HG03432 (cell line): ENCODE measurements at regions not wholly inside any gene's neighbourhood (a gene's known extent, or its start where the extent isn't known, plus 50 kb on each side); places are given as distances from the start of the nearest gene placed in this dataset.

Experiments
- ATAC-seq: cut with Tn5 transposase; IDR thresholded peaks from one replicate; pipeline ENCODE4 v1.9.1; 2021; ENCODE audit warnings: mild to moderate bottlenecking, moderate library complexity; ENCODE audit not compliant: unreplicated experiment

DNA sequence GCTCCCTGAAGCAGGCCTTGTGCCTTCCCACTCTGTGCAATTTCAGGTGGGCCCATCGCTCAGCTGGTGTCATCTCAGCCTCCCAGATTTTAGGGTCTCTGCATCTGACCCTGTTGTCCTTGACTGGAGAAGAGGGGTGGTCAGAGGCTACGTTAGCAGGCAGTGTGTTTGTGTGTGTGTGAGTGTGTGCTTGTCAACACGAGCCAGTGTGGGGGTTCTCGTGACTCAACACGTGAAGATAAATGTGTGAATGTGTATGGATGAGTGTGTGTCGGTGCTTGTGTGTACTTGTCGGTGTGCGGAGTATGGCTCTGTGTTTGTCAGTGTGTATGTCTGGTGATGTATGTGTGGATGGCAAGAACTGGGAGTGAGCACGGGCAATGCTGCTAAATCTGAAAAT lies 142.6 kb upstream of the KLF4 start:
- ATAC-seq, result no peak

DNA sequence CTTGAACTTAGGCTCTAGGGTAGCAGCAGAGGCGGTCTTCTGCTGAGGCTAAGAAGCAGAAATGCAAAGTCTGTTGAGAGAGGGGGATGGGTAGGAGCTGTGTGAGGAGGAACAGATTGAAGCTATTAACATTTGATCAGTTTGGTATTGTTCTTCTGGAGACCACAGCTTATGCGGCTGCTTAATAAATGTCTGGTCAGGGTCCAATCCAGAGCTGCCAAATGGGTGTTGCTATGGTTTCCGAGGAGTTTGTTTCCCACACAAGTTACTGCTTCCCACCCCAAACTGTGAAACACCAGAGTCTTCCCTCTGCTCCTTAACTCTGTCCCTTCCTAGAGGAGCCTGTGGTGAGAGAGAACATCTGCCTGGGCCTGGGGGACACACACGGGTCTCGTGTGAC lies 142.2 kb upstream of the KLF4 start:
- no peak for ATAC-seq

DNA sequence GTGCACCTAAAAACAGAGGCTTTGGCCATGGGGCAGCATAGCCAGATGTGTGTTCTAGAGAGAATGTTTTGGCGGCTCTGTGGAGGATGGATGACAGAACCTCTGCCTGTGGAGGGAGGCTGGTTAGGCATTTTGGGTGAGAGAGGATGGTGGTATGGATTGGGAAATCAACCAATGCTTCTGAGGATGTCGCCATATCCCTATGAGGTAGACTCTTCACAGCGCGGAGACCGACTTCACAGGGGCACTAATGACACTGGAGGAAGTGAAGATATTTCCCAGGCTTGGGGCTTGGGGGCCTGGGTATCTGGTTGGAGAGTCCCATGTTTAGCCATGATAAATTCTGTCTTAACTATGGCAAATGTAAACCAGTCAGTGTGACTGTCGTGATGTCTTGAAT lies 140.6 kb upstream of the KLF4 start:
- no peak for ATAC-seq

DNA sequence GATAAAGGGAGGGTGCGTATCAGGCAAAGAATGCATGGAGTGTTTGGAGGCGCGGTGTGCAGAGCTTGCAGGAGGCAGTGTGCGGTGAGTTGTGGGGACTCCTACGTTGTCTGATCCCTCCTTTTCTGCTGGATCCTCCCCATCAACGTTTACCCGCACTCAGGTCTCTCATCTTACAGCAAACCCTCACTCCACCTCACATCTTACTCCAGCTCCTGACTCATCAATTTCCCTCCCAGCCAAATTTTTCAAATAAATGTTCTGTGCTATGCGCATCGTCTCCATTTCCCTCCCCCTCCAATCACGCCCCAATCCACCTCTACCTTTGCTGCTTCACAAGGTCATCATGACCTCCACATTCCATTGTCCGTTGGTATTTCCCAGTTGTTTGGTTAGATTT lies 138.9 kb upstream of the KLF4 start:
- ATAC-seq, result no peak

DNA sequence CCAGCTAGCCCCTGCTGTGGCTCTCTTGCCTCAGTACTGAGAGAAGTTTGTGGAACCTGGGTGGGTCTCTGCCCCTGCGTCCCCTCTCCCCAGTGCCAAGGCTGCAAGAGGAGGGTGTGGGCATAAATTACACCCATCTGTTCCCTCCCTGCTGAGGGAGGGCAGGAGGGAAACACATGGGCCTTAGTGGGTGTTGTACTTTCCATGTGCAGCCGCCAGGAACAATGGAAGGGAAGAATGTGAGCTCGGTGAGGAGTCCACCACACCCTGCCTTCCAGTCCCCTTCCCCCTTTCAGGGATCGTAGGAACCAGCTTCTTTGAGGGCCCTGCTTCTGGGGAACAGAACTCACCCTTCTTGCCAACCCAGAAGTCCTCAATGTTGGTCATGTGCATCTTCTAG lies 138.2 kb upstream of the KLF4 start:
- ATAC-seq, result no peak

DNA sequence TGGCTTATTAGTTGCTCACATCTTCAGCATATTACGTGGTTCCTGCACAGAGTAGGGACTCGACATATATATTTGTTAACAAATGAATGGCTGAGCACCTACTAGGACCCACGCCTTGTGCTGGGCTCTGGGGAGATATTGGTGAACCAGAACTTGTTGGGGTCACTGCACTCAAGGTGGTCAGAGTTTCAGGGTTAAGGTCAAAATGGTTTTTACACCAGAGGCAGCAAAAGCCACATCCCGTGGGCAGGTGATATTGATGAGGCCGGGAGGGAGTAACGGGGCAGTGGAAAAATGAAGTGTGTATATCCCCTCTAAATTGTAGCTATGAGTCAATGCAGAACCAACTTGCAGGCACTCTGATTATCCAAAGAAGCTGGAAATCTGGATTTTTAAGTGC lies 136.5 kb upstream of the KLF4 start:
- ATAC-seq, result no peak

DNA sequence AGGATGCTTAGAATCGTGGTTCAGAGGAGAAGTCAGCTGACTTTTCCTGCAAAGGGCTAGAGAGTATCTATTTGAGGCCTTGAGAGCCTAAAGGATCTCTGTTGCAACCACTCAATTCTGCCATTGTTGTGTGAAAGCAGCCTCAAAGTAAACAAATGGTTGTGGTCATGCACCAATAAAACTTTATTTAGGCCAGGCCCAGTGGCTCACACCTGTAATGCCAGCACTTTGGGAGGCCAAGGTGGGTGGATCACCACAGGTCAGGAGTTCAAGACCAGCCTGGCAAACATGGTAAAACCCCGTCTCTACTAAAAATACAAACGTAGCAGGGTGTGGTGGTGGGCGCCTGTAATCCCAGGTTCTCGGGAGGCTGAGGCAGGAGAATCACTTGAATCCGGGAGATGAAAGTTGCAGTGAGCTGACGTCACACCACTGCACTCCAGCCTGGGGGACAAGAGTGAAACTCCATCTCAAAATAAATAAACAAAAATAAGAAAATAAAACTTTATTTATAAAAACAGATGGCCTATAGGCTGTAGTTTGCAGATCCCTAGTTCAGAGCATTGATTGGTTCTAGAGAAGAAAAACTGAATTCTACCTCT lies 135.9 kb upstream of the KLF4 start:
- ATAC-seq, result no peak

DNA sequence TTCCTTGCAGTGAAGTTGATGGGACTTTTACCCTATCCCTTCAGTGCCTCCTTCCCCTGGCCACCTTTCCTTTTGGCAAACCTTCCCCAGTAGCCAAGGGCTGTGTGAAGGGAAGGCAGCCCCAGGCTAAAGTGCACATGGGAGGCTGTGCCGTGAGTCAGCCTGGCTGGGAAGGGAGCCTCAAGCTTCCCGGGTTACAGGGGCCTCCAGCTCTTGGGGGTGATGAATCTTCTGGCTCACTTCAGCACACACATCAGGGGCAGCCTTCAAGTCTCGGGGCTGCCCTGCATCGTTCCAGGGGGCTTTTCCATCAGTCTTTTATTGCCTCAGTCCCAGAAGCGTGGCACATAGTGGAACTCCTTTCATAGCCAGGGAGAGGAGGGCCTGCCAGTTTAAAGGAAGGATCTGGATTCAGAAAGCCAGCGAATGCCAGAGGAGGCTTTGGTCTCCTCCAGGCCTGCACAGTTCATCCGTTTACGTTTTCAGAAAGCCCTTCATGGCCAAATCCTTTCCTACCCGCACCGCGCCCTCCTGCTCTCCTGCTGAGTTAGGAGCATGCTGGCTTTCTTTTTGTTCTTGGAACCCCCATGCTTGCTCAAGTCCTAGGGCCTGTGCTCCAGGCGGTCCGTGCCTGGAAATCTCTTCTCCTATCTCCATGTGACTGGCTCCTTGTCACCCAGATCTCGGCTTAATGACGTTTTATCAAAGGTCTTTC lies 134.8 kb upstream of the KLF4 start:
- ATAC-seq, result no peak

DNA sequence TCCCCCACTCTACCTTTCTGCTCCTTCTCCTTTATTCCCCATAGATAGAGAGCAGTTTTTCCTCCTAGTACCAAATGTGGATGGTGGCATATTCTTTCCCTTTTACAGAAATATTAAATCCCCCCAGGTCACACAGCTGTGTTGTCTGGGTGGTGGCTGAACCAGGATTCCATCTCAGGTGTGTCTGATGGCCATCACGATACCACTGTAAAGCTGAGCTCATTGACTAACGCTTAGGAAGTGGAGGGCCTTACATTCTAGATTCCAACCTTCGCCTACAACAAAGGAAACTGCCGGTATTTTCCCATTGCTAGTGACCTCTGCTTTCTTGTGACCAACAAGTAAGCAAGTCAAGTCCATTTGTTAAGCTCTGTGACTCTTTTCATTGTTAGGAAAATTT lies 131.9 kb upstream of the KLF4 start:
- ATAC-seq, result no peak

DNA sequence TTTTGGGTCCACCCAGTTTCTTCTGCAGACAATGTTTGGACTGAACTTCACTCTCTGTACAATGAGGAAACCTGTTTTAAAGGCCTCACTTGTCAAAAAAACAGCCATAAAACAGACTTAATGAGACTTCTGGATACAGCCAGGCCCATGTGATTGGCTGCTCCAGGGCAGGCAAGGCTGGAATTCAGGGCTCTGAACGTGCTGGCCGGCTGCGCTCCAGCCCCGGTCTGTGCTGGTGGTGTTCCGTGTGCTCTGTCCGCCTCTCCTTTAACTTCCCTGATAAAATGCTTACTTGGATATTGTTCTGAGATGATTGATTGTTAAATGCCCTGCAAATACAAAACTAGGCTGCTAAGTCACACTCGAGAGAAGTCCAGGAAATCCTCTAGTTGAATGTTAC lies 131.2 kb upstream of the KLF4 start:
- ATAC-seq, result no peak

DNA sequence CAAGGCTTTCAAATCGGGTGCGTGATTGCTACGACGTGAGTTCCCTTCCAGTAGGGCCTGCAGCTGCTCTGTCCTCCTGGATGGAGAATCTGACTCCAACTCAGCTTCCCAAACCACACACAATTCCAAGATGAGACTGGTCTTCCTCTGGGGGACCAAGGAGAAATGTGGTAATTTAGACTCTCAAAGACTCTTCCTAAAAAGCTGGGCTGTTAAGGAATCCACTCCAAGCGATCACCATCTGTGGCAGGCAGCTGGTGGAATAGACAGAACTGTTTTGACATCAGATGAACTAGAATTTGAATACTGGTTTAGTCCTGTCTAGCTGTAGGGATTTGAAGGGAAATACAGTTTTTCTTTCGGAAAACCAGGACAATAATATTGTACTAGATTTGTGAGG lies 130.7 kb upstream of the KLF4 start:
- no peak for ATAC-seq

DNA sequence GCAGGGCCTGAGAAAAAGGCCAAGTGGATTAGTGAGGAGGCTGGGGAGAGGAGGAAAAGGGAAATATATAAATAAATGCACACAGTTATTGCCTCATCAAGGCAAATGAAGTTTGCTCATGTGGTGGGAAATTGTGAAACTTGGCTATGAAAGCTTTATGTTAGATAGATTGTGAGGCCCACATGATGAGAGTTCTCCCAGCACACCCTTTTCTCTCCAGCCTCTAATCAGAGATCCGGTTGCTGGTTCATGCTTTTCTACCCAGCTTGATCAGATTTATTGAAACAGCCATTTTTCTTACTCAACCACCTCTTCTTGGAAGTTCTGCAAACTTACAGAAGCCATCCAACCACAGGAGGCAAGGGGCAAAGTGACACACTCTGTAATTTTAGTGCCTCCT lies 125.8 kb upstream of the KLF4 start:
- ATAC-seq, result no peak

DNA sequence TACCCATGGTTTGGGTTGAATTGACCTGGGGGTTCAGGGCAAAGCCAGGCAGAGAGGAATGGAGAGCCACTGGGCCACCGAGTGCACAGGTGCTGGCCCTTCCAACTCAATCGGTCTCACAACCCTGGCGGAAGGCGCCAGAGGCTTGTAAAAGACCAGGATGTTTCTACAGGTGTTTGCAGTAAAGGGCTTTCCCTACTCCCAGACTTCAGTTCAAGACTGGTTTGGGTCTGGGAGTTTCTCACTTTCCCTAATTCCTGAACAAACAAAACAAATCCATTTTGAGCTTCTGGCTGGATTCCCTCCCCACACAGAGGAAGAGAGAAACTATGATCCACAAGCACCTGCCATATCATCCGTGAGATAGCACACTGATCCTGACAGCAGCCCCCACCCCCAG lies 125.2 kb upstream of the KLF4 start:
- ATAC-seq, result no peak

DNA sequence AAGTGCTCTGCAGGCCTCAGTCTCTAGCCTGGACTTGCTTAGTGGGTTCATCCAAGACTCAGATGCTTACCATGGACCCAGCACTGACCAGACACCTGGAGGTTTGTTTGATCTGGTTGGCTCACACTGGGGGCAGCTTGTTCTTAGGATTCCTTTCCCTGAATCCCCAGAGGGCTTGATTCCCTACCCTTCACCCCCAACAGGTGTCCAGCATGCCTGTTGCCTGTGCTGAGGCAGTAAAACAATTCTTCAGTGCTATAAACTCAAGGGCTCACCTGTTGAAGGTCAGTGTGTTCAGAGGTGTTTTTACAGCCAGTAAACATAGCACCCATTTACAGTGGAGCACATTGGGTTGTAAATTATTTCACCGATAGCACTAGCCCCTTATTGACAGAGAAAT lies 123.8 kb upstream of the KLF4 start:
- no peak for ATAC-seq

DNA sequence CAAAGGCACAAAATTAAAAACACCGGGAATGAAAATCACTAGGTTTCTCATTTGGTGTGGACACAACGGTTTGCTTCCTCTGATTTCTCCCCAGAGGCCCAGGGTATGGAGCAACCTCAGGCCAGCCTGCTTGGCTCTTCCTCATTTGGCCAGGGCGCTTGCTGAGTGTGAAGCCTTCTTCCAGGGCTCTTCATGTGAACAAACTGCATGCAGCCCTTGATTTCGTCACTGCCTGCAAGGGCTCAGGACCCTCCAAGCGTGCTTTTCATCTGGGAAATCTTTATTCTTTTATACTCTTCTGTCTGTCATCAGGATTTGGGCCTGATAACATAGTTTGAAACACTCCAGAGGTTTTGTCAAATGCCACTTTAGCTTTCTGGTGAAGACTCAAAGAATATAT lies 122.6 kb upstream of the KLF4 start:
- no peak for ATAC-seq

DNA sequence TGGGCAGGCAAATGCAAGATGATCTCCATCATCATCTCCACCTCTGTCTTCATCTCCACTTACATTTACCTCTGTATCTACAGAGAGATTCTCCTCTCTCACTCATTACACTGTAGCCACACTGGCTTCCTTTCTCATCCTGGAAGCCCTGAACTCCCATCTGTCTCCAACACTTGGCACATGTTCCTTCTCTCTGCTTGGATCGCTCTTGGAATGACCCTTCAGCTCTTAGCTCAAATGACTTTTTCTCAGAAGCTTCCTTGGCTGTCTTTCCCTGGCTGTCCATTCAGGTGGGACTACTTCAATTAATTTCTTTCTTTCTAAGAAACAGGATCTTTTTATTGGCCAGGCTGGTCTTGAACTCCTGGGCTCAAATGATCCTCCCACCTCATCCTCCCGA lies 120.0 kb upstream of the KLF4 start:
- ATAC-seq, result no peak

DNA sequence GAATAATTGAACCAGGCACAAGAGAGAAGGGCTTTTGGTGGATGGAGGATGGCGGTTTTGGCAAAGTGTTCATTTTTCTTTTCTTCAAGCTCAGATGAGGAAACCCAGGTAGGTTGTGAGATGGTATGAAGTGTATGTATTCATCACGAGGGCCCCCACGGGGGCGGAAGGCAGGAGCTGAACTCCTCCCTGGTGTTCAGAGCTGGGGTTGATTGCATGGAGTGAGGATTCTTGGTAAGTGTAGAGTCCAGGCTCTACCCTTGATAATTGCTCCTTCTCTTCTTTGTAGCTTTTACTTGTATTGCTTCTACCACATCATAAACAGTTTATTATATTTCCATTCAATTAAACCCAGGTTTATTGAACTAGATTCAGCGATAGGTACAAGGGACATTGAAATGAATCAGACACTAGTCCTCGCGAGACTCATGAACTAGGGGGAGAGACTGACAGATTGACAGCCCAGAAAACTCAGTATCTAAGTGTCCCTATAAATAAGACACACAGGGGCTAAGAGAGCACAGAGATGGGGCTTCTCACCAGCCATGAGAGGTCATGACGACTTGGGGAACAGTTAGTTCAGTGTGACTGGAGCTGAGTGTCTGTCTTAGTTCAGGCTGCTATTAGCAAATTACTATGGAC lies 116.7 kb upstream of the KLF4 start:
- no peak for ATAC-seq

DNA sequence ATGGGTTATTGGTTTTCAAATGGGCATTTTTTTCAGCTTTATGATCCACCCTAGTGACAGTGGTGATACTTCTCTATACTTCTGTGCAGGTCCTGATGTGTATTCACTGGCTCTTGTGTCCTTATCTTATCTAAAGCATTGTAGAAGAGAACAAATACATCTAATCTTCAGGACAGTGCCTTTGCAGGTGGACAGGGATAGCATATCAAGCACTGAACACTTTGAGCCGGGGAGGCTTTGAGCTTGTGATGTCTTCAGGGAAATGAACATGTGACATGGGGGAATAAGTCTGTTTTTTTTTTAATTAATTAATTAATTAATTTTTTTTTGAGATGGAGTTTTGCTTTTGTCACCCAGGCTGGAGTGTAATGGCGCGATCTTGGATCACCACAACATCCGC lies 115.5 kb upstream of the KLF4 start:
- ATAC-seq, result no peak

DNA sequence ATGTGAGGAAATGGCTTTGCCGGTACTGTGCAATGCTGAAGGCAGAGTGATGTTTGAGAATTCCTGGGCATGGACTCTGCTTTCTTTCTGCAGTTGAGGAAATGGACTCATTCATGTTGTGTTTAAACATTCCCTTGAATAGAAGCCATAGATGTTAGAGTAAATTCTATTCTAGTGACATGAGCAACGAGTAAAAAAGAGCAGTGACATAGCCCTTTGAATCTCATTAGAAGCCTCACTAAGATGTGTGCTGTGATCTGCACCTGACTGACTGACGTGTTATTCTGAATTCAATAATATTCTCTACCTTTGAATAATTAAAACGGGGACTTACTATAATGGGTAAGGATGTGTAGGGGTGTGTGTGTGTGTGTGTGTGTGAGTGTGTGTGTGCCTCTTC lies 113.7 kb upstream of the KLF4 start:
- no peak for ATAC-seq

DNA sequence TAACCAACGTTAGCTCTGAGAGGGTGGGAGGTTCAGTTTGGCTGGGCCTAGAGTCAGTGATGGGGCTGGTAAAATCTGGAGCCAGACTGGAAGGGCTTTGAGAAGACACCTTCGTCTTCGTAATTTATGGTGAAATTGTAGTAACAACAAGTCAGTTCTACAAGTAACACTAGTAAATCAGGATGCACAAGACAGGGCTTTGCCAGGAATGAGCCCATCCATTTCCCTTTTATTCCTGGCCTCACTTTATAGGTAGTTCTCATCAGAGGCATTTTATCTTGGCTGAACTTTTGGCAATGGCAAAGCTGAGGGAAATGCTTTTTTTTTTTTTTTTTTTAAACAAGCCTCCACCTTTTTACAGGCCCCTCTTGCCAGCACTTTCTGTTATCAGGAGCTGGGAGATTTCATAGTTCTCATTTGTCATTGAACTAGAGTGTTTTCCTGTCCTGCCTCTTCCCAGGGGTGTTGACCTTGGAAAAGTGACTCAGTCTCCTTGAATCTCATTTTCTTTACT lies 110.5 kb upstream of the KLF4 start:
- no peak for ATAC-seq

DNA sequence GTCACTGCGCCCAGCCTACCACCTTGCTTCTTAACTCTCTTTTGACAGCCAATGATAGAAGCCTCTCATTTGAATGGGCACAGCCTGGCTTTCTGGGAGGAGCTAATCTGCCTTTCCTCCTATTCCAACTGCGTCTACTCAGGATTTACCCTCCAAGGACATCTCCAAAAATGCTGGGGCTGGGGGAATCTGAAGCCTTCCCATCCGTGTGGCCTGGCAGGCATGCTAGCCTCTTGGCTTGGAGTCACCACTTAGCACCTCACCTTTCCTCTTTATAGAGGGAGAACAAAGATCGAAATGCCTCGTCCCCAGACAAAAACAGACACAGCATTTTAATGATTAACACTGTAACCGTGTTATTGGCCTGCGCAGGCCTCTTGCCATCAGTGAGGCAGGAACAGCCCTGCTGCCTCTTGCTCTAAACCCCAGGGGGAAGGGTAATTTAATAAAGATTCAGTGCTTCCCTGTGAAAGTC lies 108.2 kb upstream of the KLF4 start:
- no peak for ATAC-seq

DNA sequence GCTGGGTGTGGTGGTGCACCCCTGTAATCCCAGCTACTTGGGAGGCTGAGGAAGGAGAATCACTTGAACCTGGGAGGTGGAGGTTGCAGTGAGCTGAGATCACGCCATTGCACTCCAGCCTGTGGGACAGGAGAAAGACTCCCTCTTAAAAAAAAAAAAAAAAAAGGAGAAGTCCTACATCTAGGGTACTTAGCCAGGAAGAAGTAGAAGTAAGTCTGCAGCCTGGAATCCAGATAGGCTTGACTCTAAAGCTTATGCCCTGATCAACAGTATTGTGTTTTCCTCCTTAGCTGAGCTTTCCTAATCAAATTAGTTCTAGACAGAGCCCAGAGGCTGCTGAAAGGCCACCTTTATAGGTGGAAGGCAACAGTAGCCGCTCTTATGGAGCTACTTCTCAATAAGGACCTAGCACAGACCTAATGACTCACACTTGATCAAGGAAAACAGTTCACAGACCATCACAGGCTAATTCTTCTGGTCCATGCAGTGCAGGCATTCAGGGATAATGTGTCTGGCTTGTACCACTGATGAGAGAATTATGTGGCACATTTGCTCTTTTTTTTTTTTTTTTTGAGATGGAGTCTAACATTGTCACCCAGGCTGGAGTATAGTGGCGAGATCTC lies 105.5 kb upstream of the KLF4 start:
- ATAC-seq, result no peak
